ENCODE measurements at regions not wholly inside any gene's neighbourhood (a gene's known extent, or its start where the extent isn't known, plus 50 kb on each side); places are given as distances from the start of the nearest gene placed in this dataset.
A peak's percentile ranks its signal among the peaks of the same experiment; 100 is the strongest.

- Histone ChIP-seq H3K27me3 (peaks cover 0 to 24% of the 10 kb centered on the region in 2 donors), H3K4me1 (no peaks in the 10 kb centered on the region), H3K27ac (no peak overlapping the region), H3K36me3 (no peaks in the 10 kb centered on the region), H3K9me3 (no peaks in the 10 kb centered on the region), H3K4me3 (no peak overlapping the region)
- DNase-seq (ENCODE audit: low spot score in 2 of 2), result no peak
- intact Hi-C loops (cut with DNase I; ENCODE audit: low total_unique reads), result no loop called here
- TF ChIP-seq POLR2A (IDR thresholded peaks at IDR 0.05), result no peak
- TF ChIP-seq POLR2AphosphoS5 (IDR thresholded peaks at IDR 0.05), result no peak
- no peak for TF ChIP-seq CTCF (IDR thresholded peaks at IDR 0.05)
Observed at GRCh38 chrX:42273387-42273786, 350.0 kb upstream of the CASK start.

- no peaks in the 10 kb centered on the region for H3K36me3 ChIP-seq
- intact Hi-C loops (cut with DNase I; ENCODE audit: low total_unique reads), result no loop called here
- H3K4me3 ChIP-seq, result no peak overlapping the region
- H3K27me3 ChIP-seq, result peaks cover 0 to 33% of the 10 kb centered on the region in 2 donors
- TF ChIP-seq POLR2A (IDR thresholded peaks at IDR 0.05) (no peak), POLR2AphosphoS5 (IDR thresholded peaks at IDR 0.05) (no peak)
- no peak for DNase-seq (ENCODE audit: low spot score in 2 of 2)
- H3K4me1 ChIP-seq, result no peaks in the 10 kb centered on the region
- H3K9me3 ChIP-seq, result no peaks in the 10 kb centered on the region
- no peak overlapping the region for H3K27ac ChIP-seq
Observed at GRCh38 chrX:42269186-42269585, 345.8 kb upstream of the CASK start.

GRCh38 chrX:42260854-42261253, 337.5 kb upstream of the CASK start:
- DNase-seq (ENCODE audit: low spot score in 2 of 2), result no peak
- intact Hi-C loops (cut with DNase I; ENCODE audit: low total_unique reads), result no loop called here
- peaks cover 0 to 4% of the 10 kb centered on the region in 2 donors for H3K9me3 ChIP-seq
- no peaks in the 10 kb centered on the region for H3K4me1 ChIP-seq
- H3K27ac ChIP-seq, result no peak overlapping the region
- TF ChIP-seq CTCF (IDR thresholded peaks at IDR 0.05) (no peak), POLR2A (IDR thresholded peaks at IDR 0.05) (no peak), POLR2AphosphoS5 (IDR thresholded peaks at IDR 0.05) (no peak)
- H3K4me3 ChIP-seq, result no peak overlapping the region
- H3K27me3 ChIP-seq, result peaks cover 0 to 19% of the 10 kb centered on the region in 2 donors
- H3K36me3 ChIP-seq, result no peaks in the 10 kb centered on the region

- peaks cover 0 to 29% of the 10 kb centered on the region in 2 donors for H3K27me3 ChIP-seq
- no peaks in the 10 kb centered on the region for H3K4me1 ChIP-seq
- TF ChIP-seq POLR2A (IDR thresholded peaks at IDR 0.05) (no peak), POLR2AphosphoS5 (IDR thresholded peaks at IDR 0.05) (no peak), CTCF (IDR thresholded peaks at IDR 0.05) (no peak)
- H3K4me3 ChIP-seq, result no peak overlapping the region
- no peaks in the 10 kb centered on the region for H3K36me3 ChIP-seq
- no peak for DNase-seq (ENCODE audit: low spot score in 2 of 2)
- H3K27ac ChIP-seq, result peak overlapping the region; percentile 39 to 58
- intact Hi-C loops (cut with DNase I; ENCODE audit: low total_unique reads), result no loop called here
- H3K9me3 ChIP-seq, result no peaks in the 10 kb centered on the region
Observed at GRCh38 chrX:42248226-42248625, 324.9 kb upstream of the CASK start.

GRCh38 chrX:42247241-42247640, 323.9 kb upstream of the CASK start:
- H3K4me3 ChIP-seq, result peak overlapping the region; percentile 7 to 53 (median 33)
- TF ChIP-seq POLR2AphosphoS5 (IDR thresholded peaks at IDR 0.05) (no peak), CTCF (IDR thresholded peaks at IDR 0.05) (no peak), POLR2A (IDR thresholded peaks at IDR 0.05) (no peak)
- H3K36me3 ChIP-seq, result no peaks in the 10 kb centered on the region
- H3K9me3 ChIP-seq, result no peaks in the 10 kb centered on the region
- H3K4me1 ChIP-seq, result no peaks in the 10 kb centered on the region
- DNase-seq (ENCODE audit: low spot score in 2 of 2), result no peak
- peaks cover 0 to 26% of the 10 kb centered on the region in 2 donors for H3K27me3 ChIP-seq
- intact Hi-C loops (cut with DNase I; ENCODE audit: low total_unique reads), result no loop called here
- peak overlapping the region; percentile 39 to 58 for H3K27ac ChIP-seq

- DNase-seq (ENCODE audit: low spot score in 2 of 2), result peak in 1 of 2 donors; percentile 39
- H3K27ac ChIP-seq, result peak overlapping the region; percentile 3 to 58
- peak overlapping the region; percentile 7 to 53 (median 33) for H3K4me3 ChIP-seq
- TF ChIP-seq CTCF (IDR thresholded peaks at IDR 0.05), result no peak
- TF ChIP-seq POLR2AphosphoS5 (IDR thresholded peaks at IDR 0.05), result no peak
- no peak for TF ChIP-seq POLR2A (IDR thresholded peaks at IDR 0.05)
- peaks cover 0 to 25% of the 10 kb centered on the region in 2 donors for H3K27me3 ChIP-seq
- no peaks in the 10 kb centered on the region for H3K36me3 ChIP-seq
- intact Hi-C loops (cut with DNase I; ENCODE audit: low total_unique reads), result no loop called here
- H3K9me3 ChIP-seq, result no peaks in the 10 kb centered on the region
- no peaks in the 10 kb centered on the region for H3K4me1 ChIP-seq
Observed at GRCh38 chrX:42246814-42247213, 323.5 kb upstream of the CASK start.
